SJSA1 (cell line): ENCODE measurements at regions not wholly inside any gene's neighbourhood (a gene's known extent, or its start where the extent isn't known, plus 50 kb on each side); places are given as distances from the start of the nearest gene placed in this dataset.

ENCODE experiments used
- DNase-seq, 2 experiments: peaks; one replicate each; pipeline ENCODE4 v3.0.0-alpha.2; 2015 to 2020; ENCODE audit warnings: low spot score in 2 of 2, low read depth in 1 of 2
- H3K27ac ChIP-seq: fragments of 250-450 bp; sonication (Bioruptor Pico); 2 replicates; pipeline ENCODE4 v1.5.1; 2020; ENCODE audit warnings: mild to moderate bottlenecking, moderate library complexity
- H3K27me3 ChIP-seq: fragments of 250-450 bp; sonication (Bioruptor Pico); replicated peaks from 2 replicates; pipeline ENCODE4 v1.5.1; 2020; ENCODE audit warnings: mild to moderate bottlenecking, moderate library complexity
- H3K36me3 ChIP-seq: fragments of 250-450 bp; sonication (Bioruptor Pico); 2 replicates; pipeline ENCODE4 v1.5.1; 2020; ENCODE audit warnings: mild to moderate bottlenecking
- H3K4me1 ChIP-seq: fragments of 250-450 bp; sonication (Bioruptor Pico); replicated peaks from 2 replicates; pipeline ENCODE4 v1.6.1; 2021; ENCODE audit warnings: mild to moderate bottlenecking
- H3K4me3 ChIP-seq: fragments of 250-450 bp; sonication (Bioruptor Pico); 2 replicates; pipeline ENCODE4 v1.5.1; 2020; ENCODE audit warnings: mild to moderate bottlenecking
- H3K9me3 ChIP-seq: fragments of 250-450 bp; sonication (Bioruptor Pico); replicated peaks from 2 replicates; pipeline ENCODE4 v1.5.1; 2020; ENCODE audit warnings: mild to moderate bottlenecking

- Histone ChIP-seq H3K27me3 (no peaks in the 10 kb centered on the region), H3K27ac (peak overlapping the region; percentile 85), H3K9me3 (no peaks in the 10 kb centered on the region), H3K36me3 (no peaks in the 10 kb centered on the region), H3K4me3 (no peak overlapping the region), H3K4me1 (peaks cover 34% of the 10 kb centered on the region)
- peak; percentile 58 to 77 for DNase-seq
These were observed 228.6 kb upstream of the STK17B start for GRCh38 chr2:196399722-196400691.

- H3K4me3 ChIP-seq, result no peak overlapping the region
- no peaks in the 10 kb centered on the region for H3K36me3 ChIP-seq
- peak overlapping the region; percentile 42 for H3K27ac ChIP-seq
- H3K27me3 ChIP-seq, result no peaks in the 10 kb centered on the region
- H3K9me3 ChIP-seq, result no peaks in the 10 kb centered on the region
- DNase-seq, result peak in 1 of 2 experiments; percentile 55
- H3K4me1 ChIP-seq, result peaks cover 34% of the 10 kb centered on the region
These were observed 232.1 kb upstream of the STK17B start for GRCh38 chr2:196403471-196403870.

GRCh38 chr2:196404276-196404675 is 232.9 kb upstream of the STK17B start:
- H3K27ac ChIP-seq, result peak overlapping the region; percentile 42; the same call in 1 of the 2 replicates
- H3K9me3 ChIP-seq, result no peaks in the 10 kb centered on the region
- H3K27me3 ChIP-seq, result no peaks in the 10 kb centered on the region
- H3K4me1 ChIP-seq, result peaks cover 33% of the 10 kb centered on the region
- H3K4me3 ChIP-seq, result no peak overlapping the region
- DNase-seq, result no peak
- no peaks in the 10 kb centered on the region for H3K36me3 ChIP-seq

- Histone ChIP-seq H3K4me1 (peaks cover 15% of the 10 kb centered on the region), H3K9me3 (no peaks in the 10 kb centered on the region), H3K27ac (no peak overlapping the region), H3K4me3 (no peak overlapping the region), H3K27me3 (no peaks in the 10 kb centered on the region), H3K36me3 (no peaks in the 10 kb centered on the region)
- DNase-seq, result no peak
These were observed 231.7 kb upstream of the CCDC150 start for GRCh38 chr2:196407675-196408264.

GRCh38 chr2:196409376-196409775 is 230.1 kb upstream of the CCDC150 start:
- Histone ChIP-seq H3K4me3 (no peak overlapping the region), H3K9me3 (no peaks in the 10 kb centered on the region), H3K27me3 (no peaks in the 10 kb centered on the region), H3K36me3 (no peaks in the 10 kb centered on the region), H3K27ac (no peak overlapping the region), H3K4me1 (peaks cover under 1% of the 10 kb centered on the region)
- DNase-seq, result no peak

GRCh38 chr2:196410008-196410407 is 229.5 kb upstream of the CCDC150 start:
- no peak for DNase-seq
- Histone ChIP-seq H3K27ac (no peak overlapping the region), H3K9me3 (no peaks in the 10 kb centered on the region), H3K4me3 (no peak overlapping the region), H3K27me3 (no peaks in the 10 kb centered on the region), H3K36me3 (no peaks in the 10 kb centered on the region), H3K4me1 (no peaks in the 10 kb centered on the region)

- DNase-seq, result no peak
- Histone ChIP-seq H3K4me3 (no peak overlapping the region), H3K9me3 (no peaks in the 10 kb centered on the region), H3K27ac (no peak overlapping the region), H3K27me3 (no peaks in the 10 kb centered on the region), H3K4me1 (no peaks in the 10 kb centered on the region), H3K36me3 (no peaks in the 10 kb centered on the region)
These were observed 225.7 kb upstream of the CCDC150 start for GRCh38 chr2:196413821-196414274.

- no peak for DNase-seq
- Histone ChIP-seq H3K36me3 (no peaks in the 10 kb centered on the region), H3K27ac (no peak overlapping the region), H3K27me3 (no peaks in the 10 kb centered on the region), H3K4me1 (no peaks in the 10 kb centered on the region), H3K9me3 (no peaks in the 10 kb centered on the region), H3K4me3 (no peak overlapping the region)
These were observed 224.1 kb upstream of the CCDC150 start for GRCh38 chr2:196415384-196415783.

GRCh38 chr2:196420143-196420542 is 219.4 kb upstream of the CCDC150 start:
- Histone ChIP-seq H3K27ac (no peak overlapping the region), H3K4me3 (no peak overlapping the region), H3K4me1 (no peaks in the 10 kb centered on the region), H3K9me3 (no peaks in the 10 kb centered on the region), H3K27me3 (no peaks in the 10 kb centered on the region), H3K36me3 (no peaks in the 10 kb centered on the region)
- DNase-seq, result no peak

- Histone ChIP-seq H3K27ac (no peak overlapping the region), H3K9me3 (no peaks in the 10 kb centered on the region), H3K4me1 (no peaks in the 10 kb centered on the region), H3K4me3 (no peak overlapping the region), H3K27me3 (no peaks in the 10 kb centered on the region), H3K36me3 (no peaks in the 10 kb centered on the region)
- DNase-seq, result no peak
These were observed 217.6 kb upstream of the CCDC150 start for GRCh38 chr2:196421880-196422279.

GRCh38 chr2:196422361-196422760 is 217.2 kb upstream of the CCDC150 start:
- no peak for DNase-seq
- Histone ChIP-seq H3K27me3 (no peaks in the 10 kb centered on the region), H3K4me1 (no peaks in the 10 kb centered on the region), H3K36me3 (no peaks in the 10 kb centered on the region), H3K4me3 (no peak overlapping the region), H3K9me3 (no peaks in the 10 kb centered on the region), H3K27ac (no peak overlapping the region)

GRCh38 chr2:196426122-196426521 is 213.4 kb upstream of the CCDC150 start:
- Histone ChIP-seq H3K27ac (no peak overlapping the region), H3K27me3 (no peaks in the 10 kb centered on the region), H3K4me1 (no peaks in the 10 kb centered on the region)

GRCh38 chr2:196427986-196428634 is 211.4 kb upstream of the CCDC150 start:
- Histone ChIP-seq H3K4me3 (no peak overlapping the region), H3K27me3 (no peaks in the 10 kb centered on the region), H3K4me1 (no peaks in the 10 kb centered on the region), H3K27ac (no peak overlapping the region), H3K9me3 (no peaks in the 10 kb centered on the region), H3K36me3 (no peaks in the 10 kb centered on the region)
- DNase-seq, result no peak

More at GRCh38 chr2:196426122-196426521, 213.4 kb upstream of the CCDC150 start:
- Histone ChIP-seq H3K4me3 (no peak overlapping the region), H3K36me3 (no peaks in the 10 kb centered on the region), H3K9me3 (no peaks in the 10 kb centered on the region)
- DNase-seq, result no peak

- H3K9me3 ChIP-seq, result no peaks in the 10 kb centered on the region
- H3K27me3 ChIP-seq, result no peaks in the 10 kb centered on the region
- no peak for DNase-seq
- H3K36me3 ChIP-seq, result no peaks in the 10 kb centered on the region
- H3K4me3 ChIP-seq, result no peak overlapping the region
- H3K4me1 ChIP-seq, result 0 out of 2 replicates have a peak, but pooled peaks cover 2% of the 10 kb centered on the region
- H3K27ac ChIP-seq, result no peak overlapping the region
These were observed 208.4 kb upstream of the CCDC150 start for GRCh38 chr2:196431076-196431475.
